ENCODE measurements at regions not wholly inside any gene's neighbourhood (a gene's known extent, or its start where the extent isn't known, plus 50 kb on each side); places are given as distances from the start of the nearest gene placed in this dataset.
"Not testable (repeated sequence)": the region's sequence is repeated elsewhere in the genome, so short reads cannot be mapped to it uniquely, and the experiment has no call there.

GRCh38 chr3:197406266-197406665 lies 107.9 kb upstream of the DLG1 start:
- DNase-seq (ENCODE audit: low read depth in 3 of 3): no peak

GRCh38 chr3:197404754-197405153 lies 106.3 kb upstream of the DLG1 start:
- DNase-seq (ENCODE audit: low read depth in 3 of 3): no peak

DNA sequence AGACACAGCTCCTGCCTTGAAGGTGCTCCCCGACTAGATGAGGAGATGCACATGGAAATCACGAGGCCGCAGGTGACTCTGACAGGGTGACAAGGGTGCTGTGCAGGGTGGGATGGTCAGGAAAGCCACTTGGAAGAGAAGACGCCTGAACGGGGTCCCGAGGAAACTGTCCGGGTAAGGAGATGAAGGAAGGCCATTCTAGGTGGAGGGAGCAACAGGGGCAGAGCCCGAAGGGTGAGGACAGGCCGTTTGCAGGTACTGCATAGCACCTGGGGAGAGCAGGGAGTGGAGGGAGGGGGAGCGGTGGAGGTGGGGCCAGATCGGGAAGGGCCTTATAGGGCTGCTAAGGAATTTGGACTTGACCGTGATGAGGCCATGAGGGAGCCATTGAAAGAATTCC lies 105.6 kb upstream of the DLG1 start:
- DNase-seq (ENCODE audit: low read depth in 3 of 3): no peak

DNA sequence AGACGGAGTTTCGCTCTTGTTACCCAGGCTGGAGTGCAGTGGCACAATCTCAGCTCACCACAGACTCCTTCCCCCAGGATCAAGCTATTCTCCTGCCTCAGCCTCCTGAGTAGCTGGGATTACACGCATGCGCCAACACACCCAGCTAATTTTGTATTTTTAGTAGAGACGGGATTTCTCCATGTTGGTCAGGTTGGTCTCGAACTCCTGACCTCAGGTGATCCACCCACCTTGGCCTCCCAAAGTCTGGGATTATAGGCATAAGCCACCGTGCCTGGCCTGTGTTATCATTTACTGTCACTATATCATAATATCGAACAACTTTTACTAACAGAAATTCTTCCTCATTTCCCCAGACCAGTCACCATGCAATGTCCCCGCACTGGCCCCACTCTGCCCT lies 104.0 kb upstream of the DLG1 start:
- DNase-seq (ENCODE audit: low read depth in 3 of 3): not testable (repeated sequence)

GRCh38 chr3:197399486-197399885 lies 101.1 kb upstream of the DLG1 start:
- no peak for DNase-seq (ENCODE audit: low read depth in 3 of 3)

- peak in 1 of 3 experiments; percentile 24 for DNase-seq (ENCODE audit: low read depth in 3 of 3)
These were observed 100.0 kb upstream of the DLG1 start for GRCh38 chr3:197398286-197398878.

GRCh38 chr3:197397838-197398237 lies 99.4 kb upstream of the DLG1 start:
- no peak for DNase-seq (ENCODE audit: low read depth in 3 of 3)

DNA sequence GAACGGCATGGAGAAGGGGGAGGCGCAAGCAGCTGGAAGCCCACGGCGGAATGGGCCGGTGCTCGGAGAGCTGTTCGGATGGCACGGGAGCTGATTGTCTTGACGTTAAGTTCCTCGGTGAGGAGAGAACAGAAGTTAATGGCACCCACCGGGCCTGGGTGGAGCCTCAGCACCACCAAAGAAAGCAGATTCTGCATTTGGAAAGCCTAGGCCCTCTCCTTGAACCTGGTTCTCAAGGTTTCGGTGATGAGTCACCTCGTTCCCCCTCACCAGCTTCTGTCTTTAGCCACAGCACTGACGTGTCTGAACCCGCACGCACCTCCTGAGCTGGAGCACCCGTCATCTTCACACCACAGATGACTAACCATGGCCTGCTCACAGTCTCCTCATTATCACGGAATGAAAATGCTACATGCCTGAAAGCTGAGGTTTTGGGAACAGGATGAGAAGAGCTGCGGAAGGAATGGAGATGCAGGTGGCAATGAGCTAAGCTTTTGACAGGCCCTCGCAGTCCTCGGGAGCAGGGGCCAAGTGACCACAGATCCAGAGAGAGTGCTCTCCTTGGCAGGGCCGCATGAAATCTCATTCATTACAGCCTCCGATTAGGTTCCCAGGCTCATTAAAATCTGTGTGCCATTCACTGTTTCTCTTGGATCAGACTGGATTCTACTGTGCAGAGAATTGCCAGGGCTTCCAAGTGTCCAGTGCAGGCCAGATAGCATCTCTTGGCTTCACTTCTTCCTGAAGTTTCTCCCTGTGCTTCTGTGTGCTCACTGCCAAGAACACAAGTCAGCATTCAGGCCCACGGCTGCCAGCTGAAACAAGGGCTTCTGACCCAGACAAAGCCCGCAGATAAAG lies 96.3 kb upstream of the DLG1 start:
- DNase-seq (ENCODE audit: low read depth in 3 of 3): peak in 2 of 3 experiments; percentile 24 to 49

DNA sequence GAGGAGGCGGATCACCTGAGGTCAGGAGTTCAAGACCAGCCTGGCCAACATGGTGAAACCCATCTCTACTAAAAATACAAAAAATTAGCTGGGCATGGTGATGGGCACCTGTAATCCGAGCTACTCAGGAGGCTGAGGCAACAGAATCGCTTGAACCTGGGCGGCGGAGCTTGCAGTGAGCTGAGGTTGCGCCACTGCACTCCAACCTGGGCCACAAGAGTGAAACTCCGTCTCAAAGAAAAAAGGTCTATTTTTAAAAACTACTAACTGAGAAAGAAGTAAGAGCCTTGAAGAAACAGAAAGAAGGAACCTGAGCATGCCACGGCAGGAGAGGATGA lies 95.7 kb upstream of the DLG1 start:
- not testable (repeated sequence) for DNase-seq (ENCODE audit: low read depth in 3 of 3)

DNA sequence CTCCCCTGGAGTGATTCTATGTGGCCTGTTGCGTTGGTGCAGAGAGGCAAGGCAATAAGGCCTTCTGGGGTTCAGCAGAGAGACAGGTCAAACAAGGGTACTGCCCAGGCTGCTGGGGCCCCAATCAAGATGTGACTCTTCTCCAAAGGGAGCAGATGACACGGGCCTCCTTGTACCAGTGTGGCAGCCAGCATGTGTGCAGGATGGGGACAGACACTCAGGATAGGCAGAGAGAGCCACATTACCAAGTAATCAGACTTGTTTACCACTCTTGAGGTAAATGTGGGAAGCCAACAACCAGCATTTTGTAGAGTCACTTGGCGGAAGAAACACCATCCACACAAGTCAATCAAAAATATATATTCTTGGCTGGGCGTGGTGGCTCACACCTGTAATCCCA lies 95.3 kb upstream of the DLG1 start:
- no peak for DNase-seq (ENCODE audit: low read depth in 3 of 3)

DNA sequence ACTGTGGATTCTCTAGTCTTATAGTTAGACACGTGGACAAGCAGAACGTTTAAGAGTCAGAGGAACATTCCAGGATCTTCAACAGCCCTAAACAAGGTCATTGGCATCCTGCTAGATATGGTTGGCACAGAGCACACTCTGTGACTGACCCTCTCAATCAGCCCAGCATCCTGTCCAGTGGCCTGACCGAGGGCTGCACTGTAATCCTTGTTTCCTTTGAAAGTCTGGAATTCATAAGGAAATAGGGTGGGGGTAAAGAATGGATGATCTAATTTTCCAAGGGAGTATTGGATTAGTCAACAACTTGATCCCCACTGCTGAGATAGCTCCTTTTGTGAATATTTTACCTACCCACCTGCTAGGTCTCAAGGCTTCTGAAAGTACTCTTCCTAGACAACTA lies 94.5 kb upstream of the DLG1 start:
- DNase-seq (ENCODE audit: low read depth in 3 of 3): no peak

DNA sequence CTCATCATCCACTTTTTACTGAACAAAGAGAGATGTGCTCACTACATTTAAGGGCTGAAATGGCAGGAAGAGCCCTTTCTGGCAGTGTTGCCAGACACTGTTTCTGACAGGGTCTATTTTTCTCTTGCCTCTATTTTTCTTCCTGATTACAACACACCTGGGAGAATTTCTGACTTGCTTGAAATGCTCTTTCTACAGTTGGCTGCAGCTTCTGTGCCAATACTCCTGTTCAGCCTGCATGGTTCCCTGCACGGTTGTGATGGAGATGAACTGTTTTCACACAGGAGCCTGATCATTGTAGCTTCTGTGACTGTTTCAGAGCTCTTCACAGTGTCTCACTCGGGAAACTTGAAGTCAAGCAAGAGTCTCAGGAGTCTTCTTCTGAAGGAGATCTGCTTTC lies 83.0 kb upstream of the DLG1 start:
- DNase-seq (ENCODE audit: low read depth in 3 of 3): no peak

GRCh38 chr3:197380786-197381185 lies 82.4 kb upstream of the DLG1 start:
- DNase-seq (ENCODE audit: low read depth in 3 of 3): no peak

DNA sequence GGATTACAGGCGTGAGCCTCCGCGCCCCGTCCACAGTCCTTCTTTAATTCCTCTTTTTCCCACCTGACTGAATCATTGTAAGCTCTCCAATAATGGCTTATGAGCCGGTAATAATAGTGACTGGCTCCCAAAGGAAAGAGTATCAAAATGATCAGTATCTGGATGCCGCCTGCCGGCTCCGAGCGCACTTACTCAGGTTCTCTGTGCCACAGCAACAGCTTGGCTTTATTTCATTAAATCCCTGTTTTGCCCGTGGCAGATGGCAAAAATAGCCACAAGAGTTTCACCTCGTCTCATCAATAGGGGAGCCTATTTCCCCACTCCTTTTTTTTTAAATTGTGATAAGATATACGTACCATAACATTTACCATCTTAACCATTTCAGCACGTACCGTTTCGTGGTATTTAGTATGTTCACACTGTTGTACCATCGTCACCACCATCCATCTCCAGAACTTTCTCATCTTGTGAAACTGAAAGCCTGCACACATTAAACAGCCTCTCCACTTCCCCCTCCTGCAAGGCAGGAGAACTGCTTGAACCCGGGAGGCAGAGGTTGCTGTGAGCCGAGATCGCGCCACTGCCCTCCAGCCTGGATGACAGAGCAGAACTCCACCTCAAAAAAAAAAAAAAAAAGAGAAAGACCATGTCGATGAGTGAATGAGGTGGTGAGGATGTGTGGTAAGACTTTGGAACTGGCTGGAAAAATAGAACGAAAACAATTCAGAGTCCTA lies 80.7 kb upstream of the DLG1 start:
- DNase-seq (ENCODE audit: low read depth in 3 of 3): no peak

DNA sequence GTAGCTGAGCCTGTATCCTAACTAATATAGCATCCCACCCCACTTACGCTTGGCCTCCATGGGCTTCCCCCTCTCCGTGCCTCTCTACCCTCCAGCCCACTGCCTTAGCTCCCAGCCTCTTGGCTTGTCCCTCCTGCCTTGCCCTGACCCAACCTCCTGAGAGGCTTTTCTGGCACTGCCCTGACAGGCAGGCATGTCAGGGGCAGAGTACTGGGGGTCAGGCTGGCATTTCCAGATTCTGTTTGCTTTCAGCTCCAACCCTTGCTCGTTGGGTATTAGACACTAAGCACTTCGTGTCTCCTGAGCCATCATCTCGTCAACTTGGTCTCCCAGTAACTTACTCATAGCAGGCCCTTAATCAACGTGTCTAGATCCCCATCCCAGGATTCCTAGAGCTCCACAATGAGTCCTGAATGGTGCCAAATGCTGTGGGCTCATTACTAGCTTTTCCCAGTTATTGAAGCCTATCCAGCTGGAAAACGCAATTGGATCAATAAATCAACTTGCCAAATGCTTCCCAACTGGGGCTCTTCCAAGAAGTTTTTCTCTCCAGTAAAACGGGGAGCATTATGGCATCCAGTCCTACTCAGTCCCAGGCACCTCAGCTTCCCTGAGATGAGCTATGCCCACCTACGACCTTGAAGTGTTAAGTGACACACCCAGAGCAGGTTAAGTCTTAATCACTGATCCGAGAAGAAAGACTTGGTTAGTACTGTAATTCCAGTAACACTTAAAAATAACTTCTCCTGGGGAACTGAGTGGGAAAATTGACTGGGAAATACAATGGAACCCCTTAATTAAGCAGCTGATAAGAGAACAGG lies 78.5 kb upstream of the DLG1 start:
- no peak for DNase-seq (ENCODE audit: low read depth in 3 of 3)

- DNase-seq (ENCODE audit: low read depth in 3 of 3): no peak
These were observed 77.6 kb upstream of the DLG1 start for GRCh38 chr3:197376020-197376419.

DNA sequence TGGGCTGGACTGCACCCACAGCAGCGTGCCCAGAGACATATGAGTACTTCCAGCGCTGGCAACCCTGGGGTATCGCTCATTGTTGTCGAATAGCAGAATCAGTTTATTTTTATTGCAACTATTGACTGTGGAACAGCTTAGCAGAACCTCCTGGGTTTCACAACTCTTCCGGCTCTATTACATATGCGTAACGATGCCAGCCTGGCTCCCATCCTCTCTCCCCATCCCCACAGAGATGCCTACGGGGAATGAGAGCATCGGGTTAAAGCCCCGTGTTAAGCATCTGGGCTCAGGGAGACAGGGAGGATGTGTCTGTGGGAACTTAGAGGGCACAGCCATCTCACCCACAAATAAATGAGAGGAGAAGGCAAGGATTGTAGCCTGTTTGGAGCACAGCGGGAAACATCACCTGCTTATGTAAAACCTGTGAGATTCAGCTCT lies 76.6 kb upstream of the DLG1 start:
- DNase-seq (ENCODE audit: low read depth in 3 of 3): no peak

- no peak for DNase-seq (ENCODE audit: low read depth in 3 of 3)
These were observed 74.7 kb upstream of the DLG1 start for GRCh38 chr3:197373096-197373495.

DNA sequence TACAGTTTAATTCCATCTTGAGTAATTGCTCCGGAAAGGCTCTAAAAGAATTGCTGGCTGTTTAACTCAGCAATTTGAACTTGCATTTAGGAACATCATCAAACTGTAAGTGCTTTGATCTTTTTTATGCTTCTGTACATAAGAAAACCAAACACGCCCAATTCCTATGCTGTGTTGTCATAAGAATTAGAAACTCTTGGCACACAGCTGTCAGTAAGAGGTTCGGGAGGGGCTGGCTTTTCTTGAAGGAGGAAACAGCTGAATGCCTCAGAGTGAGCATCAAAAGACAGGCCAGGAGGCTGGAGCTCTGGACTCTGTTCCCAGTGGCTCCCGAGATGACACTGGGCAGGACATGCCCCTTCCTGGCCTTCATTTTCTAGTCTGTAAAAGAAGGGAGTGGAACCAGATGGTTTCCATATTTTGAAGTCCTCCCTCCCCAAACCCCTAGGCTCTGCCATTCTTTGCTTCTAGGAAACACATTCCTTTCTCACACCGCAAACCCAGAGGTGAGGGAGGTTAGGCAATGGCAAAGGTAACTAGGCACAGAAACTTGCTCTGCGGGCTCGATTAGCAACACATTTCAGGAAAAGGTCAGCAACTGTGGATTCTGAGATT lies 73.7 kb upstream of the DLG1 start:
- DNase-seq (ENCODE audit: low read depth in 3 of 3): no peak

DNA sequence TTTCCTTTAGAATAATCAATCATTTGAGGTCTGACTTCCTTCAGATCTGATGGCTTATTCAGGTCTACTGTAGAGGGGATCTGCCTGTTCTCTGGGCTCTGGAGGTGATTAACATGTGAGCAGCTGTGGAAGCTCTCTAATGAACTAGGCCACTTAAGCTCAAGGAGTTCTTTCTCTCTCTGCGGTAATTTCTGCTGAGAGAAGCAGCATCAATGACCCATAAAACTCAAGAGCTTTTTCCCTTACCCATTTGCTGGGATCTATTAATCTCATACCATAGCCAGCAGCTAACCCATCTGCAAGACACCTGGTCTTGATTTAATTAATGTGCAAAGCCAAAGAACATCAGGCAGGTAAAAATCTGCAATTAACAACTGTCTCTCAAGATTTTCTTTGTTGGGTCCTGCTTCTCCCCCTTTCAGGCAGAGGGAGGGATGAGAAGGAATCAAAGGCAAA lies 73.2 kb upstream of the DLG1 start:
- DNase-seq (ENCODE audit: low read depth in 3 of 3): no peak

DNA sequence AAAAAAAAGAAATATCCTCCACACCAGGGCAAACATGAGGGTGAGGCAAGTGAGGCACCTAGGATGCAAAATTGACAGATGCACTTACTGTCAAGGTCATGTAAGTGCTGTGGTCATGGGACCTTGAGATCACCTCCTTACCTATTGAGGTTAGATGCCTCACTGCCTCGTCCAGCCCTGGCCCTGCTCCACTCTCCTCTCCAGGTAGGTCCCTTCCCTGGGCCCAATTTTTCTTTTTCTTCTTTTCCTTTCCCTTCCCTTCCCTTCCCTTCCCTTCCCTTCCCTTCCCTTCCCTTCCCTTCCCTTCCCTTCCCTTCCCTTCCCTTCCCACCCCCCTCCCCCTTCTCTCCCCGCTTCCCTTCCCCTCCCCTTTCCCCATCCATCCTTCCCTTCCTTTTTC lies 71.1 kb upstream of the DLG1 start:
- no peak for DNase-seq (ENCODE audit: low read depth in 3 of 3)

Data from stimulated activated CD4-positive, alpha-beta T cell treated with anti-CD3 and anti-CD28 coated beads, TNF-alpha, amount 100 ng/mL, for 24 hours (primary cell).